ENCODE measurements at regions not wholly inside any gene's neighbourhood (a gene's known extent, or its start where the extent isn't known, plus 50 kb on each side); places are given as distances from the start of the nearest gene placed in this dataset.

- intact Hi-C loops (cut with DNase I) = no loop called here
- H3K4me1 ChIP-seq = no peaks in the 10 kb centered on the region
- H3K27me3 ChIP-seq = no peaks in the 10 kb centered on the region
- peaks cover 0 to 29% (median 20%) of the 10 kb centered on the region in 11 donors for H3K9me3 ChIP-seq
- 94% methylated on average over 1 of the region's 1 CpG for WGBS, 2 donors
- DNase-seq (no peak), ATAC-seq (no peak)
- TF ChIP-seq CTCF (IDR thresholded peaks at IDR 0.05) = no peak
- no peak overlapping the region for H3K4me3 ChIP-seq
- no peak overlapping the region for H3K27ac ChIP-seq
- H3K36me3 ChIP-seq = no peaks in the 10 kb centered on the region
These were observed 113.7 kb upstream of the GYPC start for GRCh38 chr2:126542247-126542646.

GRCh38 chr2:126543081-126543480 lies 112.9 kb upstream of the GYPC start:
- H3K27ac ChIP-seq = no peak overlapping the region
- intact Hi-C loops (cut with DNase I) = no loop called here
- ATAC-seq = no peak
- DNase-seq = no peak
- no peaks in the 10 kb centered on the region for H3K4me1 ChIP-seq
- peaks cover 0 to 29% (median 20%) of the 10 kb centered on the region in 11 donors for H3K9me3 ChIP-seq
- H3K36me3 ChIP-seq = no peaks in the 10 kb centered on the region
- 79 to 83% methylated on average over 3 of the region's 3 CpGs for WGBS, 2 donors
- H3K4me3 ChIP-seq = no peak overlapping the region
- H3K27me3 ChIP-seq = no peaks in the 10 kb centered on the region
- no peak for TF ChIP-seq CTCF (IDR thresholded peaks at IDR 0.05)

GRCh38 chr2:126558029-126558428 lies 97.9 kb upstream of the GYPC start:
- H3K4me1 ChIP-seq = no peaks in the 10 kb centered on the region
- whole genome bisulfite sequencing, 2 donors = 94% methylated on average over 11 of the region's 11 CpGs

GRCh38 chr2:126568734-126569133 lies 87.2 kb upstream of the GYPC start:
- no peaks in the 10 kb centered on the region for H3K4me1 ChIP-seq
- no peak for ATAC-seq
- no peak for TF ChIP-seq CTCF (IDR thresholded peaks at IDR 0.05)
- H3K4me3 ChIP-seq = no peak overlapping the region
- peaks cover 0 to under 1% (median 0%) of the 10 kb centered on the region in 11 donors for H3K9me3 ChIP-seq
- H3K36me3 ChIP-seq = no peaks in the 10 kb centered on the region
- DNase-seq = no peak
- no peaks in the 10 kb centered on the region for H3K27me3 ChIP-seq
- no peak overlapping the region for H3K27ac ChIP-seq
- intact Hi-C loops (cut with DNase I) = no loop called here

More at GRCh38 chr2:126558029-126558428, 97.9 kb upstream of the GYPC start:
- H3K27ac ChIP-seq = no peak overlapping the region
- peaks cover 0 to 30% (median 0%) of the 10 kb centered on the region in 11 donors for H3K9me3 ChIP-seq
- DNase-seq = no peak
- no peaks in the 10 kb centered on the region for H3K27me3 ChIP-seq
- TF ChIP-seq CTCF (IDR thresholded peaks at IDR 0.05) = no peak
- intact Hi-C loops (cut with DNase I) = no loop called here
- H3K36me3 ChIP-seq = no peaks in the 10 kb centered on the region
- no peak overlapping the region for H3K4me3 ChIP-seq
- ATAC-seq = no peak

GRCh38 chr2:126571403-126571802 lies 84.6 kb upstream of the GYPC start:
- Histone ChIP-seq H3K9me3 (no peaks in the 10 kb centered on the region), H3K36me3 (no peaks in the 10 kb centered on the region), H3K4me1 (no peaks in the 10 kb centered on the region), H3K4me3 (no peak overlapping the region), H3K27me3 (no peaks in the 10 kb centered on the region), H3K27ac (no peak overlapping the region)
- DNase-seq (no peak), ATAC-seq (no peak)
- TF ChIP-seq CTCF (IDR thresholded peaks at IDR 0.05) = no peak
- intact Hi-C loops (cut with DNase I) = no loop called here
- 57 to 71% methylated on average over 3 of the region's 3 CpGs for WGBS, 2 donors
